HG03060 (cell line): ENCODE measurements at regions not wholly inside any gene's neighbourhood (a gene's known extent, or its start where the extent isn't known, plus 50 kb on each side); places are given as distances from the start of the nearest gene placed in this dataset.

Source experiments
- ATAC-seq: cut with Tn5 transposase; IDR thresholded peaks from one replicate; pipeline ENCODE4 v1.9.1; 2021; ENCODE audit warnings: low read depth, moderate number of reproducible peaks; ENCODE audit not compliant: unreplicated experiment

DNA sequence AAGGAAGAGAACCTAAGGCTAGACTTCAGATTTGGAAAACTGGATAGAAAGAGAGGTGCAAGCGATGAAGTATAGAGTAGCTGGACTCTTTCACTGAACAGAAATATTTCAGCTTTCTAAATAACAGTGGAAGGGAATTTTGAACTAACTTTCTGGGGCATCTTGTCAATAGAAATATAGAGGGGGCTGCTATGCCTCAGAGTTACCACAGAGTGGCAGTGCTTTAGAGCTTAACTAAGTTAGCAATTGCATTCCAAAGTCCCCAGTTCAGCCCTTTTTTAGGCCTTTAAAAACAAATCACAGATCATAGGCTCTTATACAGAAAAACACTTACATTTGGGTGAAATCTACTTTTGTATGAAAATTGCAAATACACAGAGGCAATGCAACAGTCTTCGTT, 154.2 kb upstream of the CDH8 start:
- ATAC-seq, result no peak

DNA sequence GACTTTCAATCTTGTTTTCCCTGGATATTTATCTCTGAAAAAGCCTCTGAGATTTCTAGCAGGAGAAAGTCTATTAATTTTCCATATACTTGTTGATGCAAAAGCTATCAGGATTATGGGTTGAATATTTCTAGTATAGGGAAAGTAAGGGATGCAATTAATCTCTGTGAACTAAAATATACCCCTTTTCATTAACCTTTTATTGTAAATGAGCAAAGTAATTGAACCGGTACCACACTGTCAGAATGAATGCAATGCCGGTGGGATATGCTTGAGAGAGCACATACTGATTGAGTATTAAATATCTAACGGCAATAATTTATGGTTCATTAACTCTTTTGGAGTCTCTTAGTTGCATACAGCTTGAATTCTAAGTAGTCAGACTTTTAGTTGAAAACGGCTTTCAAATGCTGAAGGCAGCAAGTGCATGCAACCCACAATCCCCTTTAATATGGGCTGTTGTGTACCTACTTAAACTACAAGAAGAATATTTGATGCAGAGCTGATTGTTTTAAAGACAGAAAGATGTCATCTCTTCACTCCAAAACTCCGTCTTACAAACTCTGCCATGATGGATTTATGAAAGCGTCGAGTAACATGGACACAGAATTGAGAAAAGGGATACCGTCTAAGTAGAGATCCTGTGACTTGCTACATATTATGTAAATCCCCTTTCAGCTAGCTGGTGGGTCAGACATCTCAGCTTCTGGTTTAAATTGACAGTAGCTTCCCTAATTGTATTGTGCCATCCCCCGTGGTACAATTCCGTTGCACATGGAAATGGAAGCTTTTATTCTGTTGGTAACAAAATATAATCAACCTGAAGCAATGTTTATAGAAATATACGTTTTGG, 141.3 kb upstream of the CDH8 start:
- ATAC-seq, result no peak

DNA sequence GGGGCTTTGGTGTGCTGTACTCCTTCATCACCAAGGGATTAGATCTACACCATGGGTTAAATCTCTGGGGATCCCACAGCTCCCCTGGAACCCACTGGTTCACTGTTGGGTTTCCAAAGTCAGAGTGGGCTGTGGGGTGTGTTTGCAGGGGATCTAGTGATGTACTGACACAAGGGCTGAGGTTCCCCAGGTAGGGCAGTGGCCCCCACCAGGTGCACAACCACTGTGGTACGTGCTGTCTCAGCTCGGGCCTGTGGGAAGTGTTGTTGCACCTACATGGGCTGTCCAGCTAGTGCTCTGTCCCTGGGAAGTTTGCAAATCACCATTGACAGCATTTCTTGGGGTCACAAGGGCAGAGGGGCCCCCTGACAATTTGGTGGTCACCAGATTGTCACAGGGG, 134.4 kb upstream of the CDH8 start:
- no peak for ATAC-seq

- ATAC-seq, result no peak
These were observed 131.3 kb upstream of the CDH8 start for GRCh38 chr16:62167551-62167950.

DNA sequence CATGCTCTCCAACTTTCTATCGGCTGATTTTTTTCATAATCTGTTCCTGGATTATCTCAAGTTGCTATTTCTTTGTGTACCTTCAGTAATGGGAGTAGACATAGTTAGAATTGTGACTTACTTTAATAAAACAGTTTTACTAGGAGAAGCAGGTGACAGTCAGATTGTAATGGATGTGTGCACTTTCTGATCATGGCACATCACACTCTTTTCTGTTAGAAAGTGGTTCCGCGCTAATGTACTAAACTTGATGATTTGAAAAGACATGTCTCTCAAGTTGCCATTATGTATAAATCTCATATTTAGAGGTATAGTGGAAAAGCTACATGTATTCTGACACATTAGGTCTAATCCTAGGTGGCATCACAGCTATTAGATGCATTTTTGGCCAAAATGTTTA, 121.3 kb upstream of the CDH8 start:
- no peak for ATAC-seq

DNA sequence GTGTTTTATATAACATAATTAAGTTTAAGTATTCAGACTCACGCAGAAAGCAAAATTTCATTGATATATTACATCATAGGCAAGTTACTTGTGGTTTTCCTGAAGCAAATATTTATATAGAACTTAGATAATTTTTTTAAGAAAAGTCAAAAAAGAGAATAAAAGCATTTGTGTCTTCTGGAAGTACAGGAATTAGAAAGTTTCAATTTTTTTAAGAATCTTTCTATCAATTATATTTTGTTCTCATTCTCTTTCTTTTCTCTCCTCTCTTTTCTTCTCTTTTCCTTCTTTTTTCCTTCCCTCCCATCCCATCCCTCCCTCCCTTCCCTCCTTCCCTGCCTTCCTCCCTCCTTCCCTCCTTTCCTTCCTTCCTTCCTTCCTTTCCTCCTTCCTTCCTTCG, 120.7 kb upstream of the CDH8 start:
- no peak for ATAC-seq

DNA sequence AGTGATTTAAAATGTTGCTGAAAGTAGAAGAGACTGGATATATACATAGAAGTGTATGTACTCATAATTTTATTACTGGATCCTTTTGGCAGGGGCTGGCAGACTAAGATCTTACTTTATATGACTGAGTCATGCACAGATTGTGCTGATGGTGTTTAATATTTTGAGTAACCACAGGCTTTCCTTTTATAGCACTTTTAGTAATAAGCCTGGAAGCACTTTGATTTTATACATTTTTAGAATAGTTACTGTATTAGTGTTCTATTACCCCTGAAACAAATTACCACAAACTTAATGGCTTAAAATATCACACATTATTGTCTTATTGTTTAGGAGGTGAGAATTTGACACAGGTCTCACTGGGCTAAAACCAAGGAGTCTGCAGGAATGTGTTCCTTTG, 113.4 kb upstream of the CDH8 start:
- no peak for ATAC-seq

DNA sequence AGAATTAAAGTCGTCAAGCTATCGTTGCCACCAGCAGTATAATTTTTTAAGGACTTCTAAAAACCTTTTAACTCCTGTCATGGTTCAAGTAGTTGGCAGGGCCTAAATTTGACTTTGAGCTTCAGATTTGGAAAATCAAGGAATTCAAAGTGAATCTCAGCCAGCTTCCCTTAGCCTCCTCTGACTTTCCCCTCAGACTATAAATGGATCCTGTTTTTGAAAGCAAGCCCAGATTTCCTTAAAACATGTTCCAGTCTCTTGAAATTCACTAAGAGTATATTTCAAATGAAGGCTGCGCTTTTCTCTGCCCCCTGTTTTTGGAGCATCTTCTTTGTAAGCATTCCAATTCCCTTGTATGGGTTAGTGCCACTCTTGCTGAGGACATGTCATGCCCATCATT, 101.8 kb upstream of the CDH8 start:
- no peak for ATAC-seq

DNA sequence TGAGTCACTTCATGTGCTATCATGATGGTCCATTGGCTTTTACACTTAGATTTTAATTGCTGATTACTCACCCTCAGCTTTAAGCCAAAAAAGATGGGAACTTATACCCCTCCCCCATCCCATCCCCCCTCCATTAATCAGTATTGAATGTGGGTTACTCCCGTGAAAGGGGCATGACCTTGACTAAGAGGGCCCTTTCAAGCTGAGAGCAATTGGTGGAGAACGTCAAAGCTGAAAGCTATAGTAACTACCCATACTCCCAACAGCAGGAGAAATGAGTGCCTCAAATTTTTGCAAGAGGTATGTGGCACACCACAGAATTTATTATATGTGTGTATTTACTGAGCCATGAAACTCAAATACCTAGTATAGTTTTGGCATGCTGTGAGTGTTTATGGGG, 99.7 kb upstream of the CDH8 start:
- no peak for ATAC-seq

DNA sequence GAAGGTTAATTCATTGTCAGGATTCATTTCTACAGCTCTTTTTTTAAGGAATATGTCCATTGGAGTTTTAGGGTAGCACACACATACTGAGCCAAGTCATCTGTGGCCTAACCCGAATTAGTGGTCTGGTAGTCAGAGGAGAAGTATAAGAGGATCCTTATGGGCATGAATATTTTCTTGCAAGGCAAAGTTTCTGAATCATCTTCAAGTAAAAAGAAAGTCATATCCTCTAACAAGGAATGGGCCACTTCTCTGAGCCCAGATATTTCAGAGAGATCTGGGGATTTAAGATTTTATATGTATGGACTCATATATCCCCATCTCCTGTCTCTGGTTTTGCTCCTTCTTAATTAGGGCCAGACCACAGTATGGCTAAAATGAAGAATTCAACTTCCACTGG, 99.2 kb upstream of the CDH8 start:
- no peak for ATAC-seq

DNA sequence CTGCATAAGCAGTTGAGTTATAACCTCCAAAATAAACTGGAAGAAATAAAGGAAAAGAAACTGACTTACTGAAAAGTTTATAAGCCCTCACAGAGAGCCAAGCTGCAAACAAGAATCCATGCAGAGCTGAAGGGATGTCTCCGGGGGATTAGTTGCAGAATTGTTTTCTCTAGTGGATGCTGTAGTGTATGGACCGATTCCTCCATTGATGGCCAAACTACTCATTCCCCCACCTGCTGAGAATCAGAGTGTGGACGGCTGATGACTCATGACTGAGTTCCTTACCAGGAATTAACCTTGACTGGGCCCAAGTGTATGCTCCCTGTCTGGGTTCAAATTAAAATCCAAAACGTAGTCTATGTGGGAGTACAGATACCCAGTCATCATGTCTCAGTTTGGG, 93.9 kb upstream of the CDH8 start:
- no peak for ATAC-seq

GRCh38 chr16:62105244-62105643, 69.0 kb upstream of the CDH8 start:
- no peak for ATAC-seq

DNA sequence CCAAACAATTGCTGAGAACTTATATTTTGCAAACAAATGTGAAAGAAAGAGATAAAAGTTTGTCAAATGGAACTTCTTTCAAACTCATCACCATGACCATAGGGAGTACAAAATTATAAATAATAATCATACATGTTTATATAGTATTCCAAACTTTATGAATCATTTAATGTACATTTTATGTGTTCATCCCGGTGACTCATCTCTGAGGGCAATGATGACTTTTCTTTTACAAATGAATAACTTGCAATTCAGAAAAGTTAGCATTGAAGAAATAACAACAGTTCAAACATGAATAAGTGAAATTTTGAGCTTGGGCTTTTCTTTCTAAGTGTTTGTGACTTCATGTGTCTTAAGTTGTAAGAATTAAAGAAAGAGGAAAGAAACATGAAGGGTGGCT, 66.3 kb upstream of the CDH8 start:
- ATAC-seq, result no peak

GRCh38 chr16:62100651-62101050, 64.4 kb upstream of the CDH8 start:
- no peak for ATAC-seq

- ATAC-seq, result no peak
These were observed 53.5 kb upstream of the CDH8 start for GRCh38 chr16:62089715-62090114.

GRCh38 chr16:62088731-62089410, 52.6 kb upstream of the CDH8 start:
- ATAC-seq, result no peak
